ENCODE measurements at regions not wholly inside any gene's neighbourhood (a gene's known extent, or its start where the extent isn't known, plus 50 kb on each side); places are given as distances from the start of the nearest gene placed in this dataset.

- TF ChIP-seq CTCF (IDR thresholded peaks at IDR 0.05) (no peak), EP300 (IDR thresholded peaks at IDR 0.05; ENCODE audit: low read depth) (no peak), POLR2AphosphoS5 (IDR thresholded peaks at IDR 0.05) (no peak)
Observed at GRCh38 chr15:72890043-72890442, 106.5 kb upstream of the ADPGK start.
